ENCODE measurements at regions not wholly inside any gene's neighbourhood (a gene's known extent, or its start where the extent isn't known, plus 50 kb on each side); places are given as distances from the start of the nearest gene placed in this dataset.

DNA sequence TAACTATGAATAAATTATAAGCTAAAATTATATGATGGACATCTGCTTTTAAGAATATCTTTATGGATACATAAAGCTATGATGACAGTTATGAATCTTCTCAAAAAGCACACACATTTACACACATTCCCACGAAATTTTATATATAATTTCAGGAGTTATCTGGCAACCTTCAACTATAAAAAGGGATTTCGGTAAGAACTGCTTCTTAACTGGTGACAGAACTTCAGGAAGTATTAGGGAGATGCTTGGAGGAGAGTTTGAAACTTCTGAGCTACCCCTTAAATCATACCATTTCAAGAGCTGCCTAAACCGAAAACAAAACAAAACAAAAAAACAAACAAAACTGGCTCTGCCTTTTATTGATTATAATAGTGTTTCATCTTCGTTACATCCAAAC, 399.4 kb downstream of the ZEB2 start:
- TF ChIP-seq POLR2AphosphoS5 (IDR thresholded peaks at IDR 0.05) (no peak), POLR2A (IDR thresholded peaks at IDR 0.05) (no peak)
- TF ChIP-seq, protein P1, sequence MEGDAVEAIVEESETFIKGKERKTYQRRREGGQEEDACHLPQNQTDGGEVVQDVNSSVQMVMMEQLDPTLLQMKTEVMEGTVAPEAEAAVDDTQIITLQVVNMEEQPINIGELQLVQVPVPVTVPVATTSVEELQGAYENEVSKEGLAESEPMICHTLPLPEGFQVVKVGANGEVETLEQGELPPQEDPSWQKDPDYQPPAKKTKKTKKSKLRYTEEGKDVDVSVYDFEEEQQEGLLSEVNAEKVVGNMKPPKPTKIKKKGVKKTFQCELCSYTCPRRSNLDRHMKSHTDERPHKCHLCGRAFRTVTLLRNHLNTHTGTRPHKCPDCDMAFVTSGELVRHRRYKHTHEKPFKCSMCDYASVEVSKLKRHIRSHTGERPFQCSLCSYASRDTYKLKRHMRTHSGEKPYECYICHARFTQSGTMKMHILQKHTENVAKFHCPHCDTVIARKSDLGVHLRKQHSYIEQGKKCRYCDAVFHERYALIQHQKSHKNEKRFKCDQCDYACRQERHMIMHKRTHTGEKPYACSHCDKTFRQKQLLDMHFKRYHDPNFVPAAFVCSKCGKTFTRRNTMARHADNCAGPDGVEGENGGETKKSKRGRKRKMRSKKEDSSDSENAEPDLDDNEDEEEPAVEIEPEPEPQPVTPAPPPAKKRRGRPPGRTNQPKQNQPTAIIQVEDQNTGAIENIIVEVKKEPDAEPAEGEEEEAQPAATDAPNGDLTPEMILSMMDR (IDR thresholded peaks at IDR 0.05), result no peak
